HEK293T (cell line): ENCODE measurements at regions not wholly inside any gene's neighbourhood (a gene's known extent, or its start where the extent isn't known, plus 50 kb on each side); places are given as distances from the start of the nearest gene placed in this dataset.

ENCODE experiments used
- BHLHE40 ChIP-seq: fragments of 450-650 bp; IDR thresholded peaks from 2 replicates; pipeline ENCODE4 v1.6.1; 2016; ENCODE audit warnings: mild to moderate bottlenecking, moderate library complexity, borderline replicate concordance
- CTBP1 ChIP-seq: fragments of 450-650 bp; IDR thresholded peaks from 2 replicates; pipeline ENCODE4 v1.6.1; 2016; ENCODE audit warnings: borderline replicate concordance
- ELF4 ChIP-seq: fragments of 450-650 bp; IDR thresholded peaks from 2 replicates; pipeline ENCODE4 v1.6.1; 2017; ENCODE audit warnings: antibody characterized with exemption
- FOXA1 ChIP-seq: fragments of 450-650 bp; IDR thresholded peaks from 2 replicates; pipeline ENCODE4 v1.6.1; 2016; ENCODE audit warnings: mild to moderate bottlenecking
- FOXK2 ChIP-seq: fragments of 450-650 bp; IDR thresholded peaks from 2 replicates; pipeline ENCODE4 v1.6.1; 2016; ENCODE audit warnings: mild to moderate bottlenecking
- FOXM1 ChIP-seq: fragments of 450-650 bp; IDR thresholded peaks from 2 replicates; pipeline ENCODE4 v1.6.1; 2017; ENCODE audit warnings: mild to moderate bottlenecking, borderline replicate concordance
- HDGF ChIP-seq: fragments of 450-650 bp; IDR thresholded peaks from 2 replicates; pipeline ENCODE4 v1.6.1; 2017; ENCODE audit warnings: antibody characterized with exemption, borderline replicate concordance
- NFRKB ChIP-seq: fragments of 450-650 bp; IDR thresholded peaks from 2 replicates; pipeline ENCODE4 v1.6.1; 2016; ENCODE audit warnings: mild to moderate bottlenecking, moderate library complexity
- PKNOX1 ChIP-seq: fragments of 450-650 bp; IDR thresholded peaks from 2 replicates; pipeline ENCODE4 v1.6.1; 2016
- SP1 ChIP-seq: fragments of 450-650 bp; IDR thresholded peaks from 2 replicates; pipeline ENCODE4 v1.6.1; 2017
- SUZ12 ChIP-seq: fragments of 450-650 bp; IDR thresholded peaks from 2 replicates; pipeline ENCODE4 v1.6.1; 2016; ENCODE audit warnings: mild to moderate bottlenecking
- TARDBP ChIP-seq: fragments of 450-650 bp; IDR thresholded peaks from 2 replicates; pipeline ENCODE4 v1.6.1; 2016

- TF ChIP-seq PKNOX1 (no peak), TARDBP (no peak), FOXK2 (no peak), SP1 (no peak), HDGF (no peak), NFRKB (no peak), CTBP1 (no peak), BHLHE40 (no peak), FOXM1 (no peak), SUZ12 (no peak), ELF4 (no peak), FOXA1 (no peak)
These were observed 50.6 kb upstream of the MAPRE2 start for GRCh38 chr18:34990597-34990996.
